Stimulated activated naive B cell treated with anti-CD40 and anti-IgM and Interleukin-4, amounts not matched to agents 10 μg/mL and 1 μg/mL and 100 μg/mL, for 72 hours (primary cell): ENCODE measurements at regions not wholly inside any gene's neighbourhood (a gene's known extent, or its start where the extent isn't known, plus 50 kb on each side); places are given as distances from the start of the nearest gene placed in this dataset.

Experiments used
- ATAC-seq, 2 donors: fragments of 150-1000 bp; cut with Tn5 transposase; replicated peaks; 2 replicates each; pipeline ENCODE4 v1.10.0; 2021; ENCODE audit warnings: moderate library complexity in 1 of 2
- DNase-seq: peaks from one replicate; pipeline ENCODE4 v3.0.0; 2021
- H3K27ac Mint-ChIP-seq: one replicate; pipeline ENCODE4 v1.8.0; 2022; ENCODE audit warnings: mild to moderate bottlenecking, mixed read lengths
- H3K27me3 Mint-ChIP-seq, 2 donors: one replicate each; pipeline ENCODE4 v1.8.0; 2022; ENCODE audit warnings: mixed read lengths in 2 of 2
- H3K36me3 Mint-ChIP-seq, 2 donors: one replicate each; pipeline ENCODE4 v1.8.0; 2022; ENCODE audit warnings: mixed read lengths in 2 of 2, mild to moderate bottlenecking in 1 of 2
- H3K4me1 Mint-ChIP-seq, 2 donors: one replicate each; pipeline ENCODE4 v1.8.0; 2022; ENCODE audit warnings: mixed read lengths in 2 of 2, mild to moderate bottlenecking in 1 of 2
- H3K4me3 Mint-ChIP-seq, 2 donors: one replicate each; pipeline ENCODE4 v1.8.0; 2022; ENCODE audit warnings: mild to moderate bottlenecking in 2 of 2, mixed read lengths in 2 of 2, moderate library complexity in 1 of 2
- H3K9me3 Mint-ChIP-seq, 2 donors: one replicate each; pipeline ENCODE4 v1.8.0; 2022; ENCODE audit warnings: mixed read lengths in 2 of 2, mild to moderate bottlenecking in 1 of 2

DNA sequence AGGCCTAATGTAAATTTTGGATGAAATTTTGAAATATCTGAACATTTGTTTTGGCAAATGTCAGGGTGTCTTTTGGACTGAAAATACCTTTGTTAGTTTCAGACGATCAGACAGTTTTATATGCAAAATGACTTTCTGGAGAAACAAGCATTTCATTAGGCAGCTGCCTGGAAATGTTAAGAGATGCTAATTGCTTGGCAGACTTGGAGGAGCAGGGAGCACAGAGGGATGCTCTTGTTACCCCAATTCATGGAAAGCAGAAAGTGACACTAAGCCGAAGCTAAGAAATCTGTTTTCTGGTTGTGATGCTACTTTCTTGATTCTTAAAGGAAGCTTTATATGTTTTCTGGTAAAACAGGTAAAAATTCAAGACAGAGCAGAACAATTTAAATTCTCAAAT, 204.3 kb upstream of the GBE1 start:
- DNase-seq = no peak
- Mint-ChIP-seq H3K9me3 (no peaks in the 10 kb centered on the region), H3K27me3 (no peaks in the 10 kb centered on the region), H3K4me3 (no peak overlapping the region), H3K4me1 (no peaks in the 10 kb centered on the region), H3K36me3 (no peaks in the 10 kb centered on the region), H3K27ac (no peak overlapping the region)
- no peak for ATAC-seq

GRCh38 chr3:81962396-81962795, 201.0 kb upstream of the GBE1 start:
- peaks cover 0 to 2% of the 10 kb centered on the region in 2 donors for H3K9me3 Mint-ChIP-seq
- H3K36me3 Mint-ChIP-seq = no peaks in the 10 kb centered on the region
- no peaks in the 10 kb centered on the region for H3K4me1 Mint-ChIP-seq
- H3K27me3 Mint-ChIP-seq = no peaks in the 10 kb centered on the region
- H3K27ac Mint-ChIP-seq = no peak overlapping the region
- no peak for DNase-seq
- ATAC-seq = no peak
- no peak overlapping the region for H3K4me3 Mint-ChIP-seq

- no peak overlapping the region for H3K4me3 Mint-ChIP-seq
- H3K36me3 Mint-ChIP-seq = no peaks in the 10 kb centered on the region
- ATAC-seq (no peak), DNase-seq (no peak)
- no peak overlapping the region for H3K27ac Mint-ChIP-seq
- no peaks in the 10 kb centered on the region for H3K4me1 Mint-ChIP-seq
- H3K9me3 Mint-ChIP-seq = peaks cover 2 to 3% of the 10 kb centered on the region in 2 donors
- no peaks in the 10 kb centered on the region for H3K27me3 Mint-ChIP-seq
Observed at GRCh38 chr3:81958972-81959640, 197.7 kb upstream of the GBE1 start.

DNA sequence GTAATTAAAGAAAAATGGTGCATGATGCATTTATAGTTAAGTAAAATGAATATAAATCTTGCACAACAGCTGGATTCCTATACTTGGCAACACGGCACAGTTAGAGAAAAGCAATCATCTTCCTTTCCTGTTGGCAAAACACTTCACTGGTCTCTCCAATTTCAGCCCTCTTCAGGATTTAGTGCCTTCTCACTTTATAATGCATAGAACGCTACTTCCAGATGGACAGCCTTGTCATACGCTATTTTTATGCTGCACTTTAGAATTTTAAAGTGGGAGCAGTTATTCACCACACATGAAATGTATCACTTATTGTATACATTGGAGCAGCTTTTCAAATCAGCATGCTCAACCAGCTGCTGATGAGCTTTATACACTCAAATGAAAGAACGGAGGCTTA, 194.4 kb upstream of the GBE1 start:
- Mint-ChIP-seq H3K9me3 (peaks cover 2 to 3% of the 10 kb centered on the region in 2 donors), H3K27me3 (no peaks in the 10 kb centered on the region), H3K36me3 (no peaks in the 10 kb centered on the region), H3K4me3 (no peak overlapping the region), H3K27ac (no peak overlapping the region), H3K4me1 (no peaks in the 10 kb centered on the region)
- DNase-seq (no peak), ATAC-seq (no peak)

DNA sequence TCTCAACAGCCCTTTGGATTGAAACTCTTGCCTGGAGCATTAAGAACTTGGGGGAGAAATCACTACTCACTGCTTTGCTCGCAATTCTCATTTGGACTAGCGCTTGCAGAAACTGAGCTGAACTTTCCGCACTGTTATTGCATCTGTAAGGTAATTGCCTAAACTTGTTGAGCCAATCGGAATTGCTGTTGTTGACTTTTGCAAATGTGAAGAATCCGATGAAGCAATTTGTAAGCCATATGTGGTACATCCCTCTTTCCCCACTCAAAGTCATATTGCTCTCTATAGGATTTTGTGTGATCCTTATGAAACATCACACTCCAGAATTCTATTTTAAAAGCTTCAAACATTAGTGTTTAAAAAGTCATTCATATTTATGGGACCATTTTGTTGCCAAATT, 191.7 kb upstream of the GBE1 start:
- H3K27ac Mint-ChIP-seq = no peak overlapping the region

DNA sequence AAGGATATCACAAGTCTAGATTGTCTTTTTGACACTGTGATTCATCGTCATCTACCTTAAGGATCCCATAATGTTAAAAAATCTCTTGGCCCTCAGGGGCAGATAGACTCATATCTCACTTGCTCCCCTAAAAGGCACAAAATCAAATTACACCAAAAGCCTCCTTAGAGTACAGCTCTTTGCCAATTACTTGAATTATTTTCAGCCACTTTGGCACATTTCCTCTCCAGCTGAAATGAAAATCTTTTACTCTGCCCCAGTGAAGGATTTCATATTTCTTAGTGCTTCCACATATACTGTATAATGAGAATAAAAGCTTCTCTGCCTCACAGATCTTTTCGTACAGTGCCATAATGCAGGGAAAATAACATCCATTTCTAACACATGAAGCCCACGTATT, 190.7 kb upstream of the GBE1 start:
- DNase-seq (no peak), ATAC-seq (no peak)
- no peak overlapping the region for H3K4me3 Mint-ChIP-seq
- no peaks in the 10 kb centered on the region for H3K36me3 Mint-ChIP-seq
- no peaks in the 10 kb centered on the region for H3K27me3 Mint-ChIP-seq
- H3K27ac Mint-ChIP-seq = no peak overlapping the region
- no peaks in the 10 kb centered on the region for H3K4me1 Mint-ChIP-seq
- peaks cover 0 to 3% of the 10 kb centered on the region in 2 donors for H3K9me3 Mint-ChIP-seq

More for the DNA sequence above, 191.7 kb upstream of the GBE1 start:
- Mint-ChIP-seq H3K4me1 (no peaks in the 10 kb centered on the region), H3K36me3 (no peaks in the 10 kb centered on the region), H3K27me3 (no peaks in the 10 kb centered on the region), H3K9me3 (peaks cover 2 to 3% of the 10 kb centered on the region in 2 donors), H3K4me3 (no peak overlapping the region)
- no peak for ATAC-seq
- no peak for DNase-seq

GRCh38 chr3:81951636-81952035, 190.2 kb upstream of the GBE1 start:
- H3K36me3 Mint-ChIP-seq = no peaks in the 10 kb centered on the region
- DNase-seq = no peak
- ATAC-seq = no peak
- no peak overlapping the region for H3K27ac Mint-ChIP-seq
- H3K27me3 Mint-ChIP-seq = no peaks in the 10 kb centered on the region
- H3K9me3 Mint-ChIP-seq = peaks cover 0 to 3% of the 10 kb centered on the region in 2 donors
- no peaks in the 10 kb centered on the region for H3K4me1 Mint-ChIP-seq
- H3K4me3 Mint-ChIP-seq = no peak overlapping the region

- H3K9me3 Mint-ChIP-seq = peaks cover 0 to under 1% of the 10 kb centered on the region in 2 donors
- no peak for ATAC-seq
- no peaks in the 10 kb centered on the region for H3K4me1 Mint-ChIP-seq
- no peak overlapping the region for H3K27ac Mint-ChIP-seq
- no peak overlapping the region for H3K4me3 Mint-ChIP-seq
- no peak for DNase-seq
- H3K27me3 Mint-ChIP-seq = no peaks in the 10 kb centered on the region
- H3K36me3 Mint-ChIP-seq = no peaks in the 10 kb centered on the region
Observed at GRCh38 chr3:81951106-81951505, 189.7 kb upstream of the GBE1 start.

DNA sequence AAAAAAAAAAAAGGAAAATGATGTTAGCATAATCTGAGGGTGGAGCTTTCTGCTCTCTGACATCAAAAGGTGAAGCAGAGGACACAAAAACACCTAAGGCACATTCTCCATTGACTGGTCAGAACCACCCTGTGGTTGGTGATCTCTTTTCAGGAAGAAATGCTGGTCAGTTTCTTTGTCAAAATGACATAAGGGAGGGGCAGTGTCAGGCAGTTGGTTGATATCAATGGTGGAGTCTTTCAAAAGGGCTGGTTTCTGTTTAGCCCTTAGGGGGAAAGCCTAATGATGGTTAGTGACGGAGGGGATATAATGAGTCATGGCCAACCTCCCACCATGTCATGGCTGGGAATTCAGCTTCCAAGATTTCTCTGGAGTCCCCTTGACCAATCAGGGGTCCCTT, 185.9 kb upstream of the GBE1 start:
- DNase-seq (no peak), ATAC-seq (no peak)
- Mint-ChIP-seq H3K4me1 (no peaks in the 10 kb centered on the region), H3K36me3 (peaks cover 0 to 3% of the 10 kb centered on the region in 2 donors), H3K4me3 (no peak overlapping the region), H3K27ac (no peak overlapping the region), H3K27me3 (peaks cover 0 to 4% of the 10 kb centered on the region in 2 donors), H3K9me3 (peaks cover 8 to 19% of the 10 kb centered on the region in 2 donors)

DNA sequence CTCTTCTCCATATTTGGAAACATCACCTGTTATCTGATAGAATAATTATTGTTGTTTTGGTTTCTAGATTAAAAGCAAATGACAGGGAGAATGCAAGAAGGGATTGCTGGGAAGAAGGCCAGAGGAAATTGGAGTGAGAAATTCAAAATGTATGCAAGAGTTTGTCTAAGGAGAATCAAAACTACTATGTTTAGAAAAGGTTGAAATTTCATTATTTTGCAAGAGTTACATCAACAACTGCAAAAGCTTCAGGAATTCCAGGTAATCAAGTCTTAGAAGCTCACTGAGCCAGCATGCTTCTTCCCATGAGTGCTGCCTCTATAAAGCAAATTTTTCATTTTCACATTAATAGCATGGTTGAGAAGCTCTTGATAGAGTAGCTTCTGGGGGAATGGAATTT, 177.2 kb upstream of the GBE1 start:
- Mint-ChIP-seq H3K4me3 (no peak overlapping the region), H3K9me3 (peaks cover 4 to 9% of the 10 kb centered on the region in 2 donors), H3K4me1 (no peaks in the 10 kb centered on the region), H3K36me3 (no peaks in the 10 kb centered on the region), H3K27ac (no peak overlapping the region), H3K27me3 (no peaks in the 10 kb centered on the region)
- ATAC-seq = no peak
- no peak for DNase-seq

DNA sequence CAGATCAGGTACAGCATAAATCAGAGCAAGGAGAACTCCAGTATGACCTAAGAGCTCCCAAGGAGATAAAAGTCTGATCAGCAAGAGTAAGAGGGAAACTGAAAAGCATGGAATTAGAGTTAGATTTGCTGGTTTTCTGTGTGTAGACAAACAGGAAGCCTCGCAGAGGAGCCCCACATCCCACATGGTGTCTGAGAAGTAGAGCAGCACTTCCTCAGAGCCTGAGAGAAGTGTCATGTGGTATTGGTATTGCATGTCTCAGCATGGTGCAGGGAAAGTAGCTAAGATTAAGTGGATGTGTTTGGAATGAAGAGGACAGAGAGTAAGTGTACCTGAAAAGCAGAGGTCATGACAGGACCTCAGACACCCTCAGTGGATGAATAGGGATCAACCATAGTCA, 175.4 kb upstream of the GBE1 start:
- H3K4me1 Mint-ChIP-seq = no peaks in the 10 kb centered on the region
- H3K9me3 Mint-ChIP-seq = no peaks in the 10 kb centered on the region
- no peak for ATAC-seq
- H3K27me3 Mint-ChIP-seq = no peaks in the 10 kb centered on the region
- no peaks in the 10 kb centered on the region for H3K36me3 Mint-ChIP-seq
- H3K4me3 Mint-ChIP-seq = no peak overlapping the region
- DNase-seq = no peak
- no peak overlapping the region for H3K27ac Mint-ChIP-seq

GRCh38 chr3:81932681-81933080, 171.2 kb upstream of the GBE1 start:
- Mint-ChIP-seq H3K27me3 (no peaks in the 10 kb centered on the region), H3K4me1 (no peaks in the 10 kb centered on the region), H3K27ac (no peak overlapping the region), H3K9me3 (no peaks in the 10 kb centered on the region), H3K36me3 (no peaks in the 10 kb centered on the region), H3K4me3 (no peak overlapping the region)
- DNase-seq = no peak
- ATAC-seq = no peak

DNA sequence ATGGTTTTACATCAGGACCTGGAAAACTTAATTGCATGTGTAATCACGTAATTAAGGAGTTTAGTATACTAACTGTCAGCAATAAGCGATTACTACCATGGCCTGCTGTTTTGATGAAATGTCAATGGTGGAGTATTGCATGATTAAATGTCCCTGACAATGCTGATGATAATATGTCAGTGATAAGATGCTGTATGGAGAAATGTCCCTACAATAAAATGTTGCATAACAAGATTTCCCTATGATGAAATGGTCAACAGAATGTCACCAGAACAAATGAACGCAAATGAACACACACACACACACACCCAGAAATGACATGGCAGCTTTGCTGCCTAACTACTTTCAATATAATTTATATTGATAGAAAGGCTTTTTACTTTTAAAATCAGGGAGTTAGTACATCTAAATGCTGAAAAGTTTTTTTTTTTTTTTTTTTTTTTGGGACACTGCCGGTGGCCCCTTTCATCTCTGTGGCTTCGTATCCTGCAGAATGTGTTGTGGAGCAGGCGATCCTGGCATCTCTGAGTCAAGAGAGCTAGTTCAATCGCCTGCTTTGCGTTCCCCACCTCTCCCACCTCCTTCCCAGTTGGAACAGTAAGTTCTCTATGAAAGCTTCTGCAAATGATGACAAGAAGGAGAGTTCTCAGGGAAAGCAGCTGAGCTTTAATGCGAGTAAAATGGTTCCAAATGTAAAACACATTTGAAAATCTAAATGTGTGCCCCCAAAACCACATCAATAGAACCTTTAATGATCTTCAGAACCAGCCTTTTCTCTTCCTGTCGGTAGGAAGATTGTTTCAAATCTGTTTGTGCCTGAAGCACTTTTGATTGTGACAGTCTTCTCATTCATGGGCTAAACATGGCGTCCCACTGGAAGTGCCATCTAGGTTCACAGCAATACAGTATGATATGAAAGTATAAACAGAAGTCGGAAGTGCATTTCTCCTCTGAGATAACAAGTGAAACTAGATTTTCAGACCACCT, 170.1 kb upstream of the GBE1 start:
- ATAC-seq (no peak), DNase-seq (no peak)
- Mint-ChIP-seq H3K27me3 (no peaks in the 10 kb centered on the region), H3K4me3 (no peak overlapping the region), H3K27ac (no peak overlapping the region), H3K4me1 (no peaks in the 10 kb centered on the region), H3K9me3 (no peaks in the 10 kb centered on the region), H3K36me3 (no peaks in the 10 kb centered on the region)

DNA sequence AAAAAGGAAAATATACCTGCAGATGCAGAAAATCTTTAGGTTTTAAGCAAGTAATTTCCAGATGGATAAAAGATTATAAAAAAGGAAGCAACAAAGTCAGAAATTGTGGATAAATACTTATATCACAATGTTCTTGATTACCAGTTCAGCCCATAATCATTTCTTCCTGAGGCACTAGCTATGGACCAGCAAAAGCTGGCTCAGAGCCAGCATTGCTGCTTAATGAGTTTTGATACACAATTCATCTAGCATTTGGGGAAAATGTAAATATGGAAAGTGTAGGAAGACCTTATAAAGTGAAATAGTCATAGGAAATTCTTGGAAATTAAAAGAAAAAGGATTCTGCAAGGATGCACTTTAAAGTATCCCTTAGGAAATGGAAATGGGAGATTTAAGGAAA, 168.3 kb upstream of the GBE1 start:
- H3K9me3 Mint-ChIP-seq = no peaks in the 10 kb centered on the region

GRCh38 chr3:81927811-81928210, 166.4 kb upstream of the GBE1 start:
- ATAC-seq = no peak
- no peak for DNase-seq
- H3K4me1 Mint-ChIP-seq = no peaks in the 10 kb centered on the region
- H3K27me3 Mint-ChIP-seq = peaks cover 0 to 5% of the 10 kb centered on the region in 2 donors
- H3K27ac Mint-ChIP-seq = no peak overlapping the region
- H3K4me3 Mint-ChIP-seq = no peak overlapping the region
- H3K36me3 Mint-ChIP-seq = no peaks in the 10 kb centered on the region
- H3K9me3 Mint-ChIP-seq = no peaks in the 10 kb centered on the region

More for the DNA sequence above, 168.3 kb upstream of the GBE1 start:
- no peaks in the 10 kb centered on the region for H3K27me3 Mint-ChIP-seq
- H3K27ac Mint-ChIP-seq = no peak overlapping the region
- DNase-seq (no peak), ATAC-seq (no peak)
- no peaks in the 10 kb centered on the region for H3K4me1 Mint-ChIP-seq
- H3K4me3 Mint-ChIP-seq = no peak overlapping the region
- H3K36me3 Mint-ChIP-seq = no peaks in the 10 kb centered on the region
